Amniotic stem cell (primary cell): ENCODE measurements at regions not wholly inside any gene's neighbourhood (a gene's known extent, or its start where the extent isn't known, plus 50 kb on each side); places are given as distances from the start of the nearest gene placed in this dataset.
"Not testable (repeated sequence)": the region's sequence is repeated elsewhere in the genome, so short reads cannot be mapped to it uniquely, and the experiment has no call there.

ENCODE experiments used
- DNase-seq: peaks from one replicate; lab custom pipeline; 2025; lab: John Stamatoyannopoulos, UW

DNA sequence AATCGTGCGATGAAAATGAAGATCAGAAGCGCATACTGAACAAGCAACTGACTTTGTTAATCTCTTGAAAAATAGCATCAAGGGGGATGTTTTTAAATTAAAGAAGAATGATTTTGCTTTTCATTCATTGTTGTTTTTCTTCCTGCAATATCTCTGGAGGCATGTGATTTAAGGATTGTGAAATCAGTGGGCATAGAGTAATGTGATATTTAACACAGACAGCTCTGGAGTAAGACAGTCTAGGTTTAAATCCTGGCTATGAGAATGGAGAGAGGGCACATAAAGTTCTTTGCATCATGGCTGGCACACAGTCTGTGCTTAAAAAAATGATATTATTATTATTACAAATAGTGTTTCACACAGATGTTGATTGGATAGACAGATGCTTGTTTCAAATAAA lies 243.1 kb upstream of the NBEA start:
- DNase-seq: no peak

DNA sequence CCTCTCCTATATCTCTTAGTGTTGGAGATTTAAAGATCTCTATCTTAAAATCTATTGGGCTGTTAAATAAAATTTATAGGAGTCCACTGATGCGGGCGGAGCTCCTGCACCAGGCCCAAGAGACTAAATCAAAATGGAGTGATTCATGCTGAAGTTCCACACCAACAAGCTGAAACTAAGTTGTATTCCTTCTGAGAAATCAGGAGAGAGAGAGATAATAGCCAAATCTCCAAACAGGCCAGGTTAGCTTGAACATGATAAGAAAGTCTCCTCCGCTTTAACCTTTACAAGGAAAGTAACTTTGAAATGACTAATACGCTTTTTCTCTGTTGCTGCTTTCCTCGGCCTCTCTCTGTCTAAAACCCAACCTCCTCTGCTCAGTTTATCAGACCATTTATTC lies 241.9 kb upstream of the NBEA start:
- no peak for DNase-seq

GRCh38 chr13:34701919-34702318 lies 240.2 kb upstream of the NBEA start:
- DNase-seq: no peak

GRCh38 chr13:34708566-34709313 lies 233.3 kb upstream of the NBEA start:
- DNase-seq: no peak

DNA sequence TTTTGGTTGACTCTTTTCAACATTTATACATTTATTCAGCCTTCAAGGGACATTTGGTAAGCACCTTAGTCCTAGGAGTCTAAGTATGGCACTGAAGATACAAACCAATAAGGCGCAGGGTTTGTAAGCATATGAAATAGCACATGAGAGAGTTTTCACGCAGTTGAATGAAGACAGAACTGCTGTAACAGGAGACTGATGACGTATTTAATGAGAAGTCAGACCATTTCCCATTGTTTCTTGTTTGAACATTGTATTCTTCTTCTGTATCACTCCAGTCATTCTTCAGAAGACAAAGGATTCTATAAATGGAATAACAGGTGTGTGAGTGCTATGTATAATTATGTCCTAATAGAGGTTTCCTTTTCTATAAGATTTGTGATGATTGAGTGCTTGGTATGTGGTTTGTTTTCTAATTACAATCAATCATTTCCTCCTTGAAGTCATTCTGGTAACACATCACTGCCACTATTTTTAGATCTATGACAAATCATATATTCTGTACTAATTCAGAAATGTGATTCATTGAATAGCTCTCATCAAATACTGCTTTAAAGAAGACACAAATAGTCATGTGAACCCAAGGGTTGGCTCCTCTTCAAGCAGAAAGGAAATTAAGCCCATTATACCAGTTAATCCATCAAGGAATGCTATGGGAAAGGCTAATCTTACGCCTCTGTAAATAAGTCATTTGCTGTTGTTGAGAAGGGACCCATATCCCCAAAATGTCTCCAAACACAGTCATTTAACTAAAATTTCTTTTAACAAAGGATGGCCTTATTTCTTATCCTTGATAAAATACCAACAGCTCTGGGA lies 222.8 kb upstream of the NBEA start:
- DNase-seq: no peak

GRCh38 chr13:34720618-34721017 lies 221.5 kb upstream of the NBEA start:
- no peak for DNase-seq

DNA sequence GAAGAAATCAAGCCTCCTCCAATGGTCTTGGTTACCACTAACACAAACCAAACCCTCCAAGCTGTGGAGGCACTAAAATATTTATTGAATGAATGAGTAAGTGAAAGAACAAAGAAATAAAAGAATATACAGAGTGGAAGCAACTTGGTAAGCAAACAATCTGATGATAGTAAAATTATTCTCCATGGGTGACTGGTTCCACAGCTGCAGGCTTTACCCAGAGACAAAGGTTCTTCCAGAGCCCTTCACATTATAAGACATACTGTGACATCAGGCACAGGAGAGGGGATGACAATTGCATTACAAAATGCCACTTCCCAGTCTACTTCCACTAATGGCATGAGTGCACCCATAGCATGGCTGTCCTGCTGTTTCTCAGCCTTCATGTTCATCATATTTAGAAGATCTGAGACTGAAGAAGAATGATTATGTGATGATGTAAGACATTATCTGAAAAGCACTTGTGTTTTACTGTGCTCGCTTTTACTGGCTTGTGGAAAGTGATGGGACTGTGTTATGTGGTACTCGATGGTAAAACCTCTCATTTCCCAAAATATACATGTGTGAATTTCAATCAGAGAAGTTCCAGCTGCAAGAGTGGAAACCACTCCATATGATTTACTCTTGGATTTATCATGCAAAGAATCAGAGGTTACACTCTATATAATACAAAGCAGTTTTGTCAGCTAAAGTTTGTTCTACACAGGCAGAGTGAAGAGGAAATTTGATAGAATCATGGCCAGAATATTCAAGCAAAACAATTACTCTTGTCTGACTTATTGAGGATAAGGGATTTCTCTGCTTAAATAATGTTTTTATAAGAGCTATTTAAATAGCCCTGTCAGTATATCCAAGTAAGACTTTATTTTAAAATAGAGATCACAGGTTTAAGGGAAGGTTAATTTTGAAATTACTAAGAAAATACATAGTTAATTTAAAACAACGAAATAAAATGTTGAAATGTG lies 220.2 kb upstream of the NBEA start:
- no peak for DNase-seq

DNA sequence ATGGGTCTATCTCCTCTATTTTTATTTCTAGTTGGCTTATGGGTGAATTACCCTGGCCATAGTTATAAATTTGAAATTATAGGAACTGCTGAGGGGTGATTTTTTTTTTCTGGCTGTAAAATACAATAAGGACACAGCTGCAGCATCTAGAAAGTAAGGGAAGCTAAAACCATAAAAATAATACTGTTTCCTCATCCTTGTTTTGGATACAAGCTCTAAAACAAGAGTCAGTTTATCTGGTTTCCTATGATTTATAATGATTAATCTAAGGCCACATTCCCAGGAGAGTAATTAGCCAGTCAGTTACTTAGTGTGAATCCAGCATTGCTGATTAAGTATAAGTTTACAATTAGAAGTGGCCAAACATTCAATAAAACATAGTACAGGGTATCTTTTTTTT lies 219.1 kb upstream of the NBEA start:
- DNase-seq: no peak

DNA sequence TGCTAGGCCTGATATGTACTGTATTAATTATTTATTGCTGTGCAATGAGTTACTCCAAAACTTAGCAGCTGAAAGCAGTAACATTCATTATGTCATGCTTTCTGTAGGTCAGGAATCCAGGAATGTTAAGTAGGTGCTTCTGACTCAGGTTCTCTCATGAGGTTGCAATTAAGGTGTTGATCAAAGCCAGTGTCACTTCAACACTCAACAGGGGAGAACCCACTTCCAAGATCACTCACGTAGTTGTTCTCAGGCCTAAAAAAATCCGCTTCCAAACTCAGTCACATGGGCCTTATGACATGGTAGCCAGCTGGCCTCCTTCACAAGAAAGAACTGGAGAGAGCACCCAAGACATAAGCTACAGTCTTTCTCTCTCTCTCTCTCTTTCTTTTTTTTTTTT lies 211.1 kb upstream of the NBEA start:
- DNase-seq: no peak

- no peak for DNase-seq
These were observed 210.6 kb upstream of the NBEA start for GRCh38 chr13:34731486-34731885.

- no peak for DNase-seq
These were observed 208.3 kb upstream of the NBEA start for GRCh38 chr13:34733721-34734120.

GRCh38 chr13:34734932-34735331 lies 207.1 kb upstream of the NBEA start:
- no peak for DNase-seq

- no peak for DNase-seq
These were observed 203.6 kb upstream of the NBEA start for GRCh38 chr13:34738254-34738992.

DNA sequence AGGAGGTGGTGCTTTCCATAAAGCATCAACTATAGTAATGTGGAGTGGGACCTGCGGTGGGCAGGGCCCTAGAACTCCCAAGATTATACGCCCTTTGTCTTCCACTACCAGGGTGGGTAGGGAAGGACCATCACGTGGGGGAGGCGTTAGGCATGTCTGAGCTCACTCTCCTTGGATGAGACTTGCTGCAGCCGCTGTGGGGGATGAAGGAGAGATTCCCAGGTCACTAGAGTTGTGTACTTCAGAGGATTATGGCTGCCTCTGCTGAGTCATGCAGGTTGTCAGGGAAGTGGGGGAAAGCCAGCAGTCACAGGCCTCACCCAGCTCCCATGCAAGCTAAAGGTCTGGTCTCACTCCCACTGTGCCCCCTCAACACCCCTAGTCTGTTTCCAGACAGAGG lies 195.0 kb upstream of the NBEA start:
- DNase-seq: not testable (repeated sequence)

DNA sequence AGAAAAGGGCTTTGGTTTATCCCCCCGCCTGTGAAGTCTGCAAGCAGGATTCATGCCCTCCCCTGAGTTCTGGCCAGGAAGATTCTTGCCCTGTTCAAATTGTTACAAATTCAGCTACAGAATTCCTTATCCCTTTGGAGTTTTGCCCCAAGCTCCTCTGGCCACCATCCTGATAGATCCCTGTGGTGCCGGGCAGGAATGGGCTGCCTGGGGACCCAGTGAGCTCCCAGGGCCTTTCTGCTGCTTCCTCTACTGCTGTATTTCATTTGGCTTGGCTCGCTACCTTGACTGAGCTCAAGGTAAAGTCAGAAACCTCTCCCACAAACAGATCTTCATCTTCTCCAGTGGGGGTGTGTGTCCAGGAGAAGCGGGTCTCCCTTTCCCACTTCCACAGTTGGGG lies 194.6 kb upstream of the NBEA start:
- DNase-seq: no peak

DNA sequence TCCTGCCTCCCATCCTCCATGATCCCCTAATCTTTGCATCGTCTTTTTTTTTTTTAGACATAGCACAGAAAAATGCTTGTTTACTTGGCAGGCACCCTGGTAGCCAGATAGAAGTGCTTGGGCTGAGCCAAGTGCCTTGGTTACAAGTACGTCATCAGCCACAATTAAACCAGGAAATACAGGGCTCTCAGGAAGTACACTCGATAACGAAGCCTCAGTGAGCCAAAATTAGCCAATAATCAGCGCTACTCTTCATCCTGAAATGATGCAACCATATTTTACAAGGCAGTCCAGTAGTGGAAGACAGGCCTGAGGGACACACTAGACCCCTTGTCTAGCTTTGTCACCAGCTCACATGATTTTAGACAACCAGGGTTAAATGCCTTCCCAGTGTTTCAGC lies 194.0 kb upstream of the NBEA start:
- DNase-seq: no peak

DNA sequence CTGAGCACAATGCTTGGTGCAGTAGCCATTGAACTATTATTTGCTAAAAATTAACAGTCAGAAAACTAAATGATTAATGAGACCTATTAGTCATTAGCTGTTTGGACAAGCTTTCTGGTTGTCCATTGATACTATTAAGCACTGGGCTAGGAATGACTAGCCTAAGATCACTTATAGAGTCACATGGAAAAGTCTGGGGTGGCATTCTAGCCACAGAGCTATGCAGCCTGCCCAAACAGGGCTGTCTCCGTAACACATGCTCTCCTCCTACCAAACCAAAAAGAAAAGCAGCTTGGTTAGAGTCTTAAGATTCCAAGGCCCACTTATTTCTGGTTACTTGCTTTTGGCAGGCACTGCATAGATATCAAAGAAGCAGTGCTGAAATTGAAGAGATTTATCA lies 193.5 kb upstream of the NBEA start:
- DNase-seq: no peak

- no peak for DNase-seq
These were observed 193.0 kb upstream of the NBEA start for GRCh38 chr13:34749046-34749445.

- no peak for DNase-seq
These were observed 191.8 kb upstream of the NBEA start for GRCh38 chr13:34750078-34750931.

DNA sequence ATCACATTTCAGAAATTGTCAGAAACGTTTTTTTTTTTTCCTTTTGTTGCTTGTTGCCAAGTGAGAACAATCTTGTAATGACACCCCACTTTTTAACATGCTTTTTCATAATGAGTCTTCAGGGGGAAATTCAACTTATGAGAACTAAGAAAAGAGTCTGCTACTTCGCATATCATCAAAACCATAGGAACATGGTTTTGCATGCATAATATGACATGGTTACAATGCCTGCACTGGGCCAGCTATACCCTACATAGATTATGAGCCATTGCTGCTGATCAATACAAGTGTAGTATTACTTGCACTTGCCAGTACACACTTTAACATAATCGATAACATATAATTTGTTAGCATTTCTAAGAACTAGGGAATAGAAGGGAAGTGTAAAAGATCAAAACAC lies 191.0 kb upstream of the NBEA start:
- DNase-seq: no peak

DNA sequence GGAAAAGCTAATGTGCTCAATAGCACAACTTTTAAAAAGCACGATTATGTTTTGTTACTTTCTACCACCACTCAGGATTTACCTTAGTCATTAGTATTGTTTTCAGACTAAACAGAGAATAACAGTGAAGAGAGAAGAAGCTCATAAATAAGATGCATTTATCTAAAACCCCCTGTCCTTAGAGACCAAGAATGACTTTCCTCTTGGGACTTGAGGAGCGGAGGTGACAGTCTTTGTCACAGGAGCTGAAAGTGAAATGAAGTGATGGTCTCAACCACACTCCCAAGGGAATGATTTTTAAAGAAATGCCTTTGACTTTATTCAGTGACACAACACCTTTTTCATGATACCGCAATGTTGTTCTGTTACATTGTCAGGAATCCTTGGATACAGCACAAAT lies 190.6 kb upstream of the NBEA start:
- no peak for DNase-seq
